Right ventricle myocardium superior (tissue), 1 donor: ENCODE measurements at regions not wholly inside any gene's neighbourhood (a gene's known extent, or its start where the extent isn't known, plus 50 kb on each side); places are given as distances from the start of the nearest gene placed in this dataset.
"Not testable (repeated sequence)": the region's sequence is repeated elsewhere in the genome, so short reads cannot be mapped to it uniquely, and the experiment has no call there.

Experiments used
- ATAC-seq: fragments of 200-7000 bp; cut with Tn5 transposase; one replicate; pipeline ENCODE4 v1.9.1; 2020; ENCODE audit warnings: mild to moderate bottlenecking; ENCODE audit not compliant: poor library complexity
- DNase-seq: peaks from one replicate; pipeline ENCODE4 v3.0.0-alpha.2; 2020
- intact Hi-C: fragments of 100-400 bp; cut with DNase I; formaldehyde crosslinking; loops from one replicate; pipeline ENCODE4 v1.11.2; 2022
- donor health status: DM: no; HTN: yes; CAD: no; lungs with severe emphysema.

DNA sequence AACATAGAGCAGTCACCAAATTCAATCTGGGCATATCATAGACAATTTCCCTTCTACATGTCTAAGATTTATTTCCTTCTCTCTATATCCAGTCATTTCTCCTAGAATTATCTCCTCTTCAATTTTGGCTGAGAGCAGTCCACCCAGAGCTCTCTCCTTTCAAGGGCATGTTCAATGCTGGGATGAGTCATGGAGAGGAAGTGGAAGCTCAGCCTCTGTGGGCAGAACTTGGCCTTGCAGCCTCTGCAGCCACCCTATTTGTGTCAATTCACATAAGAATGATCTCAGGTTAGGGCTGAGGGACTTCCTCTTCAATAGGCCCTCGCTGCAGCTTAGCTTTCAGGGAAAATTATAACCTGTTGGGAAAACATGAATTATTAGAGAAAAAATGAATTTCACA, 560.8 kb downstream of the POM121L12 start:
- intact Hi-C loops = no loop called here
- no peak for DNase-seq
- no peak for ATAC-seq

DNA sequence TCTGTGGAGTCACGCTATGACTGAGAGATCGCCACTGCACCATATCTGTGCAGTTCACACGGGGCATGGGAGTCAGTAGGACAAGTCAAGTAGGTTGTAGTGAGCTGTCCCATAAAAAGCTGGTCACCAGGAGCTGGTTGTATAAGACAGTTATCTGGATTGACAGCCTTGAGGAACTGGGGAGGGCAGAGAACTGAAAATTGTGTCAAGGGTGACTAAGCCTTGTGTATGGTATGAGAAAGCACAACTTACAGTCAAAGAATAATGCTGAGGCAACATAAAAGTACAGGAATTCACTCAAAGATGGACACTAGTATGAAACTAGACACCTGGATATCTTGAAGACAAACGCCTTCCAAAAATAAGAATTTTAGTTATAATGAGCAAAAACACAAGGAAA, 564.9 kb downstream of the POM121L12 start:
- intact Hi-C loops = no loop called here
- no peak for ATAC-seq
- no peak for DNase-seq

GRCh38 chr7:53602817-53603418, 567.5 kb downstream of the POM121L12 start:
- intact Hi-C loops = no loop called here
- ATAC-seq (no peak), DNase-seq (no peak)

GRCh38 chr7:53603461-53603860, 568.0 kb downstream of the POM121L12 start:
- intact Hi-C loops = no loop called here
- no peak for DNase-seq
- no peak for ATAC-seq

DNA sequence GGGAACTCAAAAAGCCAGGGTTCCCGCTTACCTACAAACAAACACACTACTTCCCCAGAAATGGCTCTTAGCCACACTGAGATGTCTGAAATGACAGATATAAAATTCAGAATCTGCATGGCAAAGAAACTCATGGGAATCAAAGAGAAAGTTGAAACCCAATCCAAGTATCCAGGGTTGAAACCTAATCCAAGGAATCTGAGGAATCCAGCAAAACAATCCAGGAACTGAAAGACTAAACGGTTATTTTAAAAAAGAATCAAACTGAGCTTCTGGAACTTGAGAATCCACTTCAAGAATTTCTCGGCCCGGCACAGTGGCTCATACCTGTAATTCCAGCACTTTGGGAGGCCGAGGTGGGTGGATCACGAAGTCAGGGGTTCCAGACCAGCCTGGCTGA, 568.8 kb downstream of the POM121L12 start:
- no peak for ATAC-seq
- no peak for DNase-seq
- intact Hi-C loops = no loop called here

DNA sequence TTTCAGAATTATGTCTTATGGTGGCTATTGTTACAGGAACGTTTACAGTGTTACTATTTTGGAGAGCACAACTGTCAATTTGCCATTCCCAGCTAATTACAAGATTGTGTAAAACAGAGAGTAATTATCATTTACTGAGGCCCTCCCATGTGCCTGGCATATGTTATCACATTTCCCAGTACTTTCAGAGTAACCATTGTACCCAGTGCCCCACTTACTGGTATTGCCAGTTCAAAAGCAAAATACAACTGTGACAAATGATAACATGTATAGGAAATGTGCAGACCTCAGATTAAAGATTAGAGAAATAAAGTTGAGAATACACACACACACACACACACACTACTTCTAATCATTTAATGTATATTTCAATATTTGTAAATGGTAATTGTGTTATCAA, 572.5 kb downstream of the POM121L12 start:
- intact Hi-C loops = no loop called here
- no peak for ATAC-seq
- DNase-seq = no peak

DNA sequence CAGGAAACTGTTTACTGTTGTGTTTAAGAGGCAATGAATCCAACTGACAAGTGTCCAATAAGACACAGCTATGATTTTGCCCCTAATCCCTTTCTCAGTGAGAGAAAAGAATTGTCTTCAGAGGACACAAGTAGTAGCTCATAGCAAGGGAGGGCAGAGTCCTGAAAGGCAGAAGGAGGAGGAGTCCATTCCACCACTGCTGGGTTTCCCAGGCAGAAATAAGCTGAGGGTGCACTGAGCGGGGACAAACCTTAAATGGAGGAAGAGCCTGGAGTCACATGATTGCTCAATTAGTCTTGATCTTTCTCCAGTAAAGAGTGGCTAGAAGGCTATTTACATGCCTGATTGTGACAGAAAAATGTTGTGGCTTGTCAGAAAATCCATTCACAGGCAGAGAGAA, 573.8 kb downstream of the POM121L12 start:
- ATAC-seq (no peak), DNase-seq (no peak)
- intact Hi-C loops = no loop called here

GRCh38 chr7:53611043-53611442, 575.6 kb downstream of the POM121L12 start:
- ATAC-seq (no peak), DNase-seq (no peak)
- intact Hi-C loops = no loop called here

- no peak for ATAC-seq
- intact Hi-C loops = no loop called here
- no peak for DNase-seq
These were observed 588.9 kb downstream of the POM121L12 start for GRCh38 chr7:53624356-53624755.

- ATAC-seq (no peak), DNase-seq (no peak)
- intact Hi-C loops = no loop called here
These were observed 593.3 kb downstream of the POM121L12 start for GRCh38 chr7:53628775-53629174.

- ATAC-seq, DNase-seq, intact Hi-C loops: not testable (repeated sequence)
These were observed 599.8 kb downstream of the POM121L12 start for GRCh38 chr7:53635251-53635650.

DNA sequence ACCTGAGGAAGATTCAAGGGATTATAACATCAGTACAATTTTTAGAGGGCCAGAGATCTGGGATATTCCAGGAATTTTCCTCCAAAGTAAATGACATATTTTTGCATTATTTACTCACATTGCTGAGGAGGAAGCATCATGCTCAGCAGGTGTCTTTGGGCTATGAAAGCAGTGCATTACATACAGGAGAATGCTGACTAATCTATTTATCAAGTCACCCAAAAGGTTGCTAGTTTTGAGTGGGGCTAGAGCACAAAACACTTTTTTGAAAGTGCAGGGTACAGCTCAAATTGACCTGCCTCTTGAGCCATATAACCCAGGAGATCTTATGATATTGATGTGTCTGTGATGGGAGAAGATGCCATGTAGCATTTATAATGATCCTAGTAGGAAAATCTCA, 603.1 kb downstream of the POM121L12 start:
- intact Hi-C loops = no loop called here
- ATAC-seq (no peak), DNase-seq (no peak)

DNA sequence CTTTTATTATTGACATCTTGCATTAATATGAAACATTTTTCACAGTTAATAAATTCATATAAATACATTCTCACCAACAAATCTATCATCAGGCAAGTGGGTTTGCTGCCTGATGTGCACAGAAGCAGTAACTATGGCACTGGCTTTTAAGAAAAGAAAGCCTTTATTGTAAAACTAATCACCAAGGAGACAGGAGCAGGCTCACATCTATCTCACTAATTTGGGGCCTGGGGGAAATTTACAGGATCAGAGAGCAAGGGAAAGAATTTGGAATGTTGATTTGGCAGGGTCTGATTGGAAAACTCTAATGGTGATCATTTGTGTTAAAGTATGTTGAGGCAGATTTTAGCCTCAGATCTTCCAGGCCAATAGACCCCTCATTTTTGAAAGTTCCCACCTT, 605.7 kb downstream of the POM121L12 start:
- no peak for DNase-seq
- ATAC-seq = no peak
- intact Hi-C loops = no loop called here

DNA sequence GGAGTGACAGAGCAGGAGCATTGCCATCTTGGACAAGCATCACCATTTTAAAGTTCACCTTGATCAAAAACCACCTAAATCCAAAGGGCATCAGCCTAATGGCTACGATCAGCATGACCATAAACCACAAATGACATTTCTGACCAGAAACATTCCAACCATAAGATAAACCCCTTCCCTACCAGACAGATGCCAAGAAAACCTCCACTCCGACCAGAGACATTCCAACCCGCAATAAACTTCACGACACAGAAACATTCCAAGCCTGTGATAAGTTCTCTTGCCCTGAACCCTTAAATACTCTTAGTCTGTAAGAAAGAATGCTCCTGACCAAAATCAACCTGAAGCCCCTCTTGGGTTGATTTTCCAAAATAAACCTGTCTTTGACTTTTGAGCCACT, 606.9 kb downstream of the POM121L12 start:
- DNase-seq = no peak
- intact Hi-C loops = no loop called here
- ATAC-seq = no peak

- intact Hi-C loops = no loop called here
These were observed 607.4 kb downstream of the POM121L12 start for GRCh38 chr7:53642866-53643265.

DNA sequence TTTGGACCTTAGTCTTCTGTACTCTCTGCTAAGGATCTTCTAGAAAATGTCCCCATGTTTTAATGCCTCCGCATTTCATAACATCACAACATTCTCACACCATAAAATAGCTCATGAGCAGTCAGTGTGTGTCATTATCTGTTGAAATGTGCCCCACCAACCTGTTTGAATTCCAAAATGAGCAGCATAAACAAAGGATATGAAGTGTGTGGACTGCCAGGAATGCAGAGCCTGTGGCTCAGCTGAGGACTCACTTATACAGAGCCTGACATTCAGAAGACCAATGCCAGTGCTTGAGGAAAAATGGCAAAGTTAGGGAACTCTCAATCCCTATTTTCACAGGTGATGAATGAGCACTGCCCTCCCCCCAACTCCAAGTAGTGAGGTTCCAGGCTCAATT, 621.4 kb downstream of the POM121L12 start:
- DNase-seq (no peak), ATAC-seq (no peak)
- intact Hi-C loops = no loop called here

More at GRCh38 chr7:53642866-53643265, 607.4 kb downstream of the POM121L12 start:
- ATAC-seq (no peak), DNase-seq (no peak)

DNA sequence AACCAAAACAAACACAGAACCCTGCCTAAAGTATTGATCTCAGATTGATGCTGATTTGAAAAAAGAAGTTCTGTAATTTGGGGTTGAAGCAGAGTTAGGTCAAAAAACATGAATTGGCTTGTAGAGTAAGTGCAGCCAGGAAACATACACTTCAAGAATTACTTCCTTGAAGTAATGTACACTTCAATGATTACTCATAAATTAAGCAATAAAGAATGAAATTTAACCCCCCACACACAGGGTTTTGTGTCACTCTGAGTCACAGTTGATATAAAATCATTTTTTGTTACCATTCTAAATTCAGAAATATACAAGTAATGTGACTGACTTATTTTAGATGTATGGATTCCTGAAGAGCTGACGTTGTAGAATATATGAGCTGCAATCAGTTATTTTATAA, 622.2 kb downstream of the POM121L12 start:
- intact Hi-C loops = no loop called here
- no peak for DNase-seq
- ATAC-seq = no peak

- DNase-seq (no peak), ATAC-seq (no peak)
- intact Hi-C loops = no loop called here
These were observed 623.5 kb downstream of the POM121L12 start for GRCh38 chr7:53658951-53659350.

GRCh38 chr7:53661645-53662217, 626.3 kb downstream of the POM121L12 start:
- intact Hi-C loops = no loop called here
- ATAC-seq (no peak), DNase-seq (no peak)

DNA sequence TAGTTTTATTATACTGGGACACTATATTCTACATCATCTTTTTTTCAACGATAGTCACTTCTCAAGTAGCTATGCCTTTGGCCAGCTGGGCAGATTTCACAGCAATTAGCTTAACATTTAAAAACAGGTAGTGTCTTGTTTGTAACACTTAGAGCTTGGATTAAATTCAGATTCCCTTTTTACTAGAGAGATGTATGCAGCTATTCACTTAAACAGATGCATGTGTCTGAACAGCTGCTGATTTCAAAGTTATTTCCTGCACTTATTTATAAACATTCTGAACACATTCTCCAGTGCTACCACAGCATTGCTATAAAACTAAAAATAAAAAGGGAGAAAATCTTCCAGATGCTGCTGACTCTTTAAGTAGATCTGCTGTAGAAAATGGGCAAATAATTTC, 637.2 kb downstream of the POM121L12 start:
- intact Hi-C loops = no loop called here
- DNase-seq (no peak), ATAC-seq (no peak)

- no peak for DNase-seq
- no peak for ATAC-seq
- intact Hi-C loops = no loop called here
These were observed 640.4 kb downstream of the POM121L12 start for GRCh38 chr7:53675835-53676234.
